HG02571 (cell line): ENCODE measurements at regions not wholly inside any gene's neighbourhood (a gene's known extent, or its start where the extent isn't known, plus 50 kb on each side); places are given as distances from the start of the nearest gene placed in this dataset.
"Not testable (repeated sequence)": the region's sequence is repeated elsewhere in the genome, so short reads cannot be mapped to it uniquely, and the experiment has no call there.

ENCODE experiments used
- ATAC-seq: cut with Tn5 transposase; IDR thresholded peaks from one replicate; pipeline ENCODE4 v1.9.1; 2021; ENCODE audit warnings: mild to moderate bottlenecking, moderate library complexity; ENCODE audit not compliant: unreplicated experiment

DNA sequence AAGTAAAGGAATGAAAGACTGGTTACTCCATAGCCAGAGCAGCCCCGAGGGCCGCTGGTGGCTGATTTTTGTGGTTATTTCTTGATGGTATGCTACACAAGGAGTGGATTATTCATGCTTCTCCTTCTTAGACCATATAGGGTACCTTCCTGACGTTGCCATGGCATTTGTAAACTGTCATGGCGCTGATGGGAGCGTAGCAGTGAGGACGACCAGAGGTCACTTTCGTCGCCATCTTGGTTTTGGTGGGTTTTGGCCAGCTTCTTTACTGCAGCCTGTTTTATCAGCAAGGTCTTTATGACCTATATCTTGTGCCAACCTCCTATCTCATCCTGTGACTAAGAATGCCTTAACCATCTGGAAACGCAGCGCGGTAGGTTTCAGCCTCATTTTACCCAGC lies 1187.6 kb upstream of the AUTS2 start:
- not testable (repeated sequence) for ATAC-seq

DNA sequence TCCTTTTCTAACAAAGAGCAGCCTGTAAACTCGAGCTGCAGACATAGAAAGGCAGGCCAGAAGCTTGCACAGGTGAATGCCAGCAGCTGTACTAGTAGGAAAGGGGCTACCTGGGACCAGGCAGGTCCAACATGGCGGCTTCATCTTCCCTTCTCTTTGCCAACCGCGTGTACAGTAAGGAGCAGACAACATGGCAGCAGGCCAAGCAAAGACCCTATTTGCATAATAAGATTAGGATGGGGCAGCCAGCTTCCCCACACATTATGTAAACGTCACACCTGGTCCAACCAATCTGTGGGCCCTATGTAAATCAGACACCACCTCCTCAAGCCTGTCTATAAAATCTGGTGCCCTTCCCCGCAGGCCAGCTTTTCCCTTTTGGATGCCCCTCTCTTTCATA lies 1186.5 kb upstream of the AUTS2 start:
- no peak for ATAC-seq

DNA sequence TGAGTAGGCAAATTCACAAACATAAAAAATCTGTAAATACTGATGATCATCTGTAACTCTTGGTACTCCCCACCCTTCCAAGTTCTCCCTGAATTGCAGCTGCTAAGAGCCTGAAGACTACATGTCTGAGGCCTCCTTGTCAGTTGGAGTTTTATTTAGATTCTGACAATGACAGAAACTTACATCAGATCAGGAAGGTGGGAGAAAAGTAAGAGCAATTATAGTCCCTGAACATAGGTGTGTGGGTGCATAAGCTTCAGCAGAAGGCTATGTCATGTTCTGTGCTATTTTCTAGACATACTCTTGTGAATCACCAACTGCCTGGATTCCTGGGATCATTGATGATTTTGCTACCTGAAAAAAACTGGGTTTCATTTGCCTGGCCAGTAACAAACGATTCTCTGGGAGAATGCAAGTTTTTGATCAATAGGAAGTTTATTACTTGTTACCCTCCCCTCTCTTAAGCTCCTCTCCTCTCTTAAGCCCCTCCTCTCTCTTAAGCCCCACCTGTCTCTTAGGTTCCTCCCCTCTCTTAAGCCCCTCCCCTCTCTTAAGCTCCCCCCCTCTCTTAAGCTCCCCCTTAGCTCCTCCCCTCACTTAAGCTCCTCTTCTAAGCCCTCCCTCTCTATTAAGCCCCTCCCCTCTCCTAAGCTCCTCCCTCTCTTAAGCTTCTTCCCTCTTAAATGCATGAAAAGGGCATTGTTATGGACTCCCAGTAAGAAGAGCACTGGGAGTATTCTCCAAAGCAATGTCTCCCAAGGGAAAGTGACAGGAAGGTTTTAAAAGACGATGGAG lies 1183.4 kb upstream of the AUTS2 start:
- ATAC-seq: no peak

GRCh38 chr7:68417002-68417401 lies 1181.3 kb upstream of the AUTS2 start:
- no peak for ATAC-seq

GRCh38 chr7:68417659-68418058 lies 1180.6 kb upstream of the AUTS2 start:
- ATAC-seq: no peak

DNA sequence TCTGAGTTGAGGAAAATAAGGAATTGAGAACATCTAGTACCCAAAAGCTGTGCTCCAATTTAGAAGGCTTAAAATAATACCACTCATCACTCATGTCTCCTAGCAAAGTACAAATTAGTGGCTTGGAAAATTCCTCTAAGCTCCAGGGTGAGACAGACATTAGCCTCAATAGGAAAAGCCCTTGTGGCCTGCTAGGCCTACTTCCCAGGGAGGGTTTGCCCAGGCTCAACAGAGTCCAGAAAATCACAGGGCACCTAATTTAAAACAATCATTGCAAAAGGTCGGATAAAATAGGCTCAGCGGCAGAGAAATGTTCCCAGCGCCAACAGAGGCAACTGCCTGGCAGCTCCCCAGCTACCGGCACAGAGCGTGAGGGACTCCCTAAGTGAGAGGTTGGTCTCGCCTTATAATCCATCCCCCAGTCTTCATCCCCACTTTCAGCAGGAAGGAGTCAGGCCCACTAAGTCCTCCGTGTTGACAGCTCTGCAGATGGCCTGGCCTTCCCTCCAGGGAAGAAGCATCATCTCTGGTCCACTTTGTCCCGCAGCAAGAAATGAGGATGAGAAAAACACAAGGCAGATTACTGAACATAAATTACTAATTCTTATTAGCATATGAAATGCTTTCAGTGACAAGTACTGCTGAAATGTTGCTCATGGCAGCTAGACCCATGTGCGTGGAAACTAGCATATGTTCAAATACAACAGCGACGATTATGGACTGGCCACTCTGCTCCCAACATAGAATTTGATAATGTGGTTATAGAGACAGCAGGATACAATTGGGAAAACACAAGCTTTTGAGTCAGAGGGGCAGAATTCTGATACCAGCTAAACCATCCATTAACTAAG lies 1177.7 kb upstream of the AUTS2 start:
- ATAC-seq: no peak

DNA sequence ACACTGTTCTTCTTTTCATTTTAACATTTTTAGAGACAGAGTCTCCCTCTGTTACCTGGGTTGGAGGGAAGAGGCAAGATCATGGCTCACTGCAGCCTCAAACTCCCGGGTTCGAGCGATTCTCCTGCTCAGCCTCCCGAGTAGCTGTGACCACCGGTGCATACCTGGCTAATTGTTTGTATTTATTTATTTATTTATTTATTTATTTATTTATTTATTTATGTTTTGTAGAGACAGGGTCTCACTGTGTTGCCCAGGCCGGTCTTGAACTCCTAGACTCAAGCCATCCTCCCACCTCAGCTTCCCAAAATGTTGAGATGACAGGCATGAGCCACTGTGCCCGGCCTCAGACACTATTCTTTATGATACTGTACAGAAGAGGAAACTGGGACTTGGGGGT lies 1176.6 kb upstream of the AUTS2 start:
- ATAC-seq: no peak

DNA sequence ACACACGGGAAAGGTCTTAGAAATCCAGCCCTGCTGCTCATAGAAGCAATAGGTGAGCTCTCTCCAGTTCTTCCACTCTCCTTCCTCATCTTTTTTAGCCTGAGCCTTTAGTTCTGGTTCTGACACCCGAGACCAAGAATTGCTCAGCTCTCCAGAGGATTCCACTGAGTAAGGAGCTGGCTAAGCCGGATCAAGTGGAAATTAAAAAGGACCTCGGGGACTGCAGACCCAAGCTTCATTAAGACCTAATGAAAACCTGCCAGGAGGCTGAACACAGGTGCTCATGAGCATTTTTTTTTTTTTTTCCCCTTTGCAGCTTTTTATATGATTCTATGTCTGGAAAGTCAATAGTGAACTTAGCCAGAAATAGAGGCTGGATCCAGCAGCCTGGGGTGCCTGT lies 1176.0 kb upstream of the AUTS2 start:
- ATAC-seq: no peak

DNA sequence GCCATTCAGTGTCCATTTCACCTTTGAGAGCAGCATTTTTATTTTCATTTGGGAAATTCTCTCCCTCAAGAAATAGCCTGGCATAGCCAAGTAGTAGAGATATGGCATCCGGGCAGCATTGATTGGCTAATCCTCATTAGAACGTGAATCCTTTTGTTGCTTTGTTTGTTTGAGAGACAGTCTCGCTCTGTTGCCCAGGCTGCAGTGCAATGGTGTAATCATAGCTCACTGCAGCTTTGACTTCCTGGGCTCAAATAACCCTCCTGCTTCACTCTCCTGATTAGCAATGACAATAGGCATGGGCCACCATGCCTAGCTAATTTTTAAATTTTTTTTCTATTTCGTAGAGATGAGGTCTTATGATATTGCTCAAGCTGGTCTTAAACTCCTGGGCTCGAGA lies 1174.9 kb upstream of the AUTS2 start:
- no peak for ATAC-seq

DNA sequence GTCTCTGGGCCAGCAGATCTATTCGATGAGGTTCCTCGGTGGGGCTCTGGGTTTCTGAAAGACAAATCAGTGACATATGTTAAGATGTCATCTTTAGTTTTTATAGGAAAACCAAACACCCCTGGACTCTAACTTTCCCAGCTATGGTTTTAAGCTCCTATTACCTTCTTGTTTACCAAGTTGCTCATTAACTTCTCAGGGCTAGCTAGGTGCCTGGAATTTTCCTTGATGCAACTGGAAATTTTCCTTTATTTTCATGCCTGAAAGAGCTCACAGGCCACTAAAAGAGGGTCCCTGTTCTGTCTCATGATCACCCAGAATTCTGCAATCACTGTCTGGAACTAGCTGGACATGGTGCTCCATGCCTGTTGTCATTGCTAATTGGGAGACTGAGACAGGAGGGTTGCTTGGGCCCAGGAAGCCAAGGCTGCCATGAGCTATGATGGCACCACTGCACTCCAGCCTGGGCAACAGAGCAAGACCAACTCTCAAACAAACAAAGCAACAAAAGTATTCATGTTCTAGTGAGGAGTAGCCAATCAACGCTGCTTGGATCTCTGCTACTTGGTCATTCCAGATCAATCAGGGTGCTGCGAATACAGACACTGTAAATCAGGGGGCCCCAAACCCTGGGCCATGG lies 1173.5 kb upstream of the AUTS2 start:
- no peak for ATAC-seq

GRCh38 chr7:68425377-68425776 lies 1172.9 kb upstream of the AUTS2 start:
- ATAC-seq: no peak

DNA sequence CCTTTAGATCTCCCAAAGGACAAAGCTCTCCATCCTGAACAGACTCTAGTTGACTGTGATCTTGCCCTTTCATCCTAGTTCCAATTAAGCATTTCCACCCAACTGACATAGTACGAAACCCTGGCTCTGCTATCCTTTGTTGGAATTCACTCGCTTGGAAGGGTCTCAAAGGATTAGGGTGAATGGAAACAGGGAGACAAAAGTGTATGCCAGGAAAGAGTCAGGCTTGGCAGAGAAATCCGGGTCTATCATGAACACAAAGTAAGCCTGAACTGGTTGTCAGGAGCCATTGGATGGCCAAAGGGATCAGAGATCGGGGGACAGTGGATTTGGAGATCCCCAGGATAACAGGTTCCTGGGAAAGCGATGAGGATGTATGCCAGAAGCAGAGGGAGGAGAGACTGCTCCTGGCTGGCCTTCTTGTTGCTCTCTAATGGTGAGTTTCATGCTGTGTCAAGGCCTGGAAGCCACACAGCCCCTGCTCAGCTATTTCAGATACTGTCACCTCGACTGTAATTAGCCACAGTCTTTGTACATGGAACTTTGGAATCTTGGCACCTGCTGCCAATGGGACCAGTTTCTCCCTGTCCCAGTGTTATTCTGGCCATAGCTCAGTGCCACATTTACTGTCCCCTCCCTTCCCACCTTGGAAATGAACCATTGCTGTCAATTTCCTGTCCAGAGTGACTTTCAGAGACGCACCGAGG lies 1168.7 kb upstream of the AUTS2 start:
- no peak for ATAC-seq

DNA sequence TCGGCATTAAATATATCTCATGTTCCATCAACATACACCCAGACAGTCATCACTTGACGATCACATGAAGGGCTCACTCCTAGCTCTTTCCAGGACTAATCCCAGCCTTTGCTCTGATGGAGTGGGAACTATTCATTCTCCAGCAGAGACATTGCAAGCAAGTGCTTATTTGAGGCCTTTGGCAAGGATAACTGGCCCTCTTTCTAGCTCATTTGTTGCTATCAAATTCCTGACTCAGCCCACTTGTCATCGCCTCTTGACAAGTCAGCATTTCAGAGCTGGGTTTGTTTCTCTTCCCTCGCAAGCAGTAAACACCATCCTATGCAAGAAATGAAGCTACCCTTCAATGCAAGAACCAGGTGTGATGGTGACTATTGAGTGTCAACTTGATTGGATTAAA lies 1165.7 kb upstream of the AUTS2 start:
- no peak for ATAC-seq

DNA sequence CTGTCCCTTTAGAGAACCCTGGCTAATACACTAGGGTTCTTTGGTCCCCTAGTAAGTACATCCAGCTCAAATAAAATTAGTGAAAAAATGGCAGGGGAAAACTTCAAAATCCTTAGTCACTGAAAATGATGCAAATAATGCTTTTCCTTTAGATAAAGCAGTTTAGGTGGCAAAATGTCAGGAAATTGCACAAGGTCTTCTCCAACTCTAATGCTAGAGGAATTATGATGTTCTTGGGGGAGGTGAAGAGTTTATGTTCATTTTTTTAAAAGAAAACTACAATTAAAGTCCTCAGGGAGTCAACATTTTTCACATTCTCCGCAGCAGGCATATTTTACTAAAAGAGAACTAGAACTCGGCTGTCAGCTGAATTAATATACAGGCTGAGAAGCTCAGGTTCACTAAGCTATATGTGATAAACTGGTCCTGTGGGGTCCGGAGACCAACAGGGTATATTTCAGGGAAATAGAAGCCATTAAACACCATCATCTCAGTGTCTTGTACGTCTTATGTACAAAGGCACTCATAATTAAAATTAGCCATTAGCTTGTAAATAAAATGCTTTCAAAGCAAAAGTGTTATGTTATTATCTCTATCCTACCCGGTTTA lies 1164.7 kb upstream of the AUTS2 start:
- ATAC-seq: no peak

DNA sequence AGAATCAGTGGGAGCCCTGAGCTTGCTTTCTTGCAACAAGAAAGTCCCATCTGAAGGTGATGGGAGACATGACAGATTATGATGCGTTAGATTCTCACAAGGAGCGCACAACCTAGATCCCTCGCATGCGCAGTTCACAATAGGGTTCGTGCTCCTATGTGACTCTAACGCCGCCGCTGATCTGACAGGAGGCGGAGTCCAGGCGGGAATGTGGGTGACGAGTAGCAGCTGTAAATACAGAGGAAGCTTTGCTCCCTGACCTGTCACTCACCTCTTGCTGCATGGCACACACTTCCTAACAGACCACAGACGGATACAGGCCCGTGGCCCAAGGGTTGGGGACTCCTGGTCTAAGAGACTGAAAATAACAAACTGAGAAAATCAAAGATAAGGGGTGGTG lies 1163.4 kb upstream of the AUTS2 start:
- no peak for ATAC-seq

DNA sequence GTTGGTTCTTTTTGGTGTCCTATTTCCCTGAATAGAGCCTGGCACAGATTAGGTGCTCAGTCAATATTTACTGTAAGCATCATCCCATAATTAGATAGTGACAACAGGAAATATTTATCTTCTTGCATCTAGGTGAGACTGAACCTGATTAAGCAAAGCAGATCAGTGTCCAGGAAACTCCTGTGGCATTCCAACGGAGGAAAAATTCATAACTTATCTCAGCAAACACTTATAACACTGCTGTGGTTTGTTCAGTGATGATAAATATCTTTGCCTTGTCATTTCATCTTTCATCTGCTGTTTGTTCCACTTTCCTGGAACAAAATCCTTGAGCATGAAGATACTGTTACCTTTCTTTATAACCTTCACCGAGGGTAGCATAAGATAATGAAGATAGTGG lies 1160.3 kb upstream of the AUTS2 start:
- no peak for ATAC-seq

DNA sequence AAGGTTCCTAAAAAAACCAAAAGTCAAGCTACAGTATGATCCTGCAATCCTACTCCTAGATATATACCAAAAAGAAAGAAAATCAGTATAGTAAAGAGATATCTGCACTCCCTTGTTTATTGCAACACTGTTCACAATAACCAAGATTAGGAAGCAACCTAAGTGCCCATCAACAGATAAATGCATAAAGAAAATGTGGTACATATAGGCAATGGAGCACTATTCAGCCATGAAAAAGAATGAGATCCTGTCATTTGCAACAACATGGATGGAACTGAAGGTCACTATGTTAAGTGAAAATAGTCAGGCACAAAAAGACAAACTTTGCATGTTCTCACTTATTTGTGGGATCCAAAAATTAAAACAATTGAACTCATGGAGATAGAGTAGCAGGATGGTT lies 1159.5 kb upstream of the AUTS2 start:
- ATAC-seq: no peak

GRCh38 chr7:68439897-68440296 lies 1158.4 kb upstream of the AUTS2 start:
- ATAC-seq: no peak

DNA sequence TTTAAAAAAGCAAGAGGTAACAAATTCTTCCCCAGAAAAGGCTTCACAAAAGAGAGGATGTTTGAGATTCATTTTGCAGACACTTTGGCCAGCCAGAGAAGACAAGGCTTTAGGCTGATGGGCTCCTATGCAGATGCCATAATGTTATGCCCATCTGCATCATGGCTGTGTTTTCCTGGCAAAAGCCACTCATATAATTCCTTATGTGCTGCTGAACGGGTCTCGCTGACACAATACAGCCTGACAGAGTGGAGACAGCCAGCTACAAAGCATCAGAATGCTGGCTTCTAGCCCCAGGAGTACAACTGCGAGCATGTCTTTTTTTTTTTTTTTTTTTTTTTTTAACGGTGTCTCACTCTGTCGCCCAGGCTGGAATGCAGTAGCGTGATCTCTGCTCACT lies 1157.4 kb upstream of the AUTS2 start:
- no peak for ATAC-seq

DNA sequence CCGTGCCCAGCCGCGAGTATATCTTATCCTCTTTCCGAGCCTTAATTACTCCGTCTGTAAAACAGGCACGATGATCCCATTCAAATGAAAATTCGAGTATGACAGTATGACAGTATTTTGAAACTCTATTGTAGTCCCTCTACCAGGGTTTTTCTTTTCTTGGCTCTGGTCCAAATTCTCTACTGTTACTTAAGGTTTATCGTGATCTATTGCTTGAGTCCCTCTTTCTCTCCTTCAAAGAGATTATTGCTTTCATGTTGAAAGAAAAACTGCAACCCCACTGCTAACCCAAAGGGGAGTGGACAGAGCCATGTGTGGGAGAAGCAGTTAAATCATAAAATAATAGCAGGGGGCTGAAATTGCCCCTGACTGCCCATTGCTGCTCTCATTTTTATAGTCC lies 1156.6 kb upstream of the AUTS2 start:
- ATAC-seq: no peak
